TTC549 (cell line): ENCODE measurements at regions not wholly inside any gene's neighbourhood (a gene's known extent, or its start where the extent isn't known, plus 50 kb on each side); places are given as distances from the start of the nearest gene placed in this dataset.
A peak's percentile ranks its signal among the peaks of the same experiment; 100 is the strongest.
"Not testable (repeated sequence)": the region's sequence is repeated elsewhere in the genome, so short reads cannot be mapped to it uniquely, and the experiment has no call there.

Source experiments
- FAIRE-seq: peaks from 2 replicates; lab custom pipeline; 2012; peaks lifted over from hg19 to GRCh38; lab: Jason Lieb, UNC

GRCh38 chr2:117199511-117199910, 615.0 kb upstream of the DDX18 start:
- FAIRE-seq: no peak

GRCh38 chr2:117212562-117212961, 601.9 kb upstream of the DDX18 start:
- no peak for FAIRE-seq

GRCh38 chr2:117217145-117217544, 597.3 kb upstream of the DDX18 start:
- FAIRE-seq: no peak

GRCh38 chr2:117222809-117223208, 591.7 kb upstream of the DDX18 start:
- no peak for FAIRE-seq

- no peak for FAIRE-seq
Measured at GRCh38 chr2:117232305-117232704, 582.2 kb upstream of the DDX18 start.

GRCh38 chr2:117257362-117257761, 557.1 kb upstream of the DDX18 start:
- no peak for FAIRE-seq

- no peak for FAIRE-seq
Measured at GRCh38 chr2:117269574-117269973, 544.9 kb upstream of the DDX18 start.

GRCh38 chr2:117271631-117272030, 542.9 kb upstream of the DDX18 start:
- no peak for FAIRE-seq

- no peak for FAIRE-seq
Measured at GRCh38 chr2:117273009-117273671, 541.4 kb upstream of the DDX18 start.

- no peak for FAIRE-seq
Measured at GRCh38 chr2:117293012-117293411, 521.5 kb upstream of the DDX18 start.

GRCh38 chr2:117299451-117299850, 515.0 kb upstream of the DDX18 start:
- FAIRE-seq: no peak

- FAIRE-seq: no peak
Measured at GRCh38 chr2:117308861-117309770, 505.4 kb upstream of the DDX18 start.

- FAIRE-seq: no peak
Measured at GRCh38 chr2:117321816-117322215, 492.7 kb upstream of the DDX18 start.

- no peak for FAIRE-seq
Measured at GRCh38 chr2:117323331-117323730, 491.2 kb upstream of the DDX18 start.

- FAIRE-seq: no peak
Measured at GRCh38 chr2:117330641-117331040, 483.9 kb upstream of the DDX18 start.

GRCh38 chr2:117335967-117336366, 478.5 kb upstream of the DDX18 start:
- no peak for FAIRE-seq

GRCh38 chr2:117336496-117336895, 478.0 kb upstream of the DDX18 start:
- FAIRE-seq: no peak

GRCh38 chr2:117337981-117338380, 476.5 kb upstream of the DDX18 start:
- not testable (repeated sequence) for FAIRE-seq

GRCh38 chr2:117339980-117340379, 474.5 kb upstream of the DDX18 start:
- peak; percentile 91 for FAIRE-seq

GRCh38 chr2:117341690-117342089, 472.8 kb upstream of the DDX18 start:
- no peak for FAIRE-seq

GRCh38 chr2:117342415-117342814, 472.1 kb upstream of the DDX18 start:
- FAIRE-seq: no peak

- no peak for FAIRE-seq
Measured at GRCh38 chr2:117349687-117350086, 464.8 kb upstream of the DDX18 start.

- no peak for FAIRE-seq
Measured at GRCh38 chr2:117351396-117351795, 463.1 kb upstream of the DDX18 start.
